Brain pericyte (primary cell): ENCODE measurements at regions not wholly inside any gene's neighbourhood (a gene's known extent, or its start where the extent isn't known, plus 50 kb on each side); places are given as distances from the start of the nearest gene placed in this dataset.
"Not testable (repeated sequence)": the region's sequence is repeated elsewhere in the genome, so short reads cannot be mapped to it uniquely, and the experiment has no call there.

Source experiments
- DNase-seq: peaks from one replicate; pipeline ENCODE4 v3.0.0-alpha.2; 2012; ENCODE audit warnings: low read depth, low spot score

DNA sequence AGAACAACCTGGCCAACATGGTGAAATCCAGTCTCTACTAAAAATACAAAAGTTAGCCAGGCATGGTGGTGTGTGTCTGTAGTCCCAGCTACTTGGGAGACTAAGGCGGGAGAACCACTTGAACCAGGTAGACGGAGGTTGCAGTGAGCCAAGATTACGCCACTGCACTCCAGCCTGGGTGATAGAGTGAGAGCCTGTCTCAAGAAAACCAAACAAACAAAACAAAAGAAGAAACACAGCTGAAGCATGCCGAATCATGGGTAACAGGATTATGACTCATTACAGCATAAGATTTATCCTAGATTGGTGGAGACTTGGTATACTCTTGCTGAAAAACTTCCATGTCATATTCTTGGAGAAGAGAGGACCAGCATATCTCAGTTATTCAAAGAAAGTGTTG lies 236.7 kb upstream of the CCNH start:
- DNase-seq: no peak

DNA sequence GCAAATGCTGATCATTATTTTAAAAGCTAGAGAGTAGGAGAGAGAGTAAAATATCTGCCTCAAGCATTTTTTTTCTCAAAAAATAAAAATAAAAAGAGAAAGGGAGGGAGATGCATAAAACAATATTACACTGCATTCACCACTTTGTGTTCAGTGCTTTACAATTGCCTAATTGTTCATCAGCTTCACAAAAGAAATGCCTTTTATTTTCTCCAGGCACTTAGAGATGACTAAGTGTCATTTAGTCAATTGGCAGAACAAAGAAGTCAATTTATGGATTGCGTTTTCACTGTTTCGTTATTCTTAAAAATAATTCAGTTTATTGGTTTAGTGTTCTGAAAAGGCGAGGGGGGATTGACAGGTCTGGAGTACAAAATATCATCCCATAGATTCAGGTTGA lies 232.5 kb upstream of the CCNH start:
- no peak for DNase-seq

DNA sequence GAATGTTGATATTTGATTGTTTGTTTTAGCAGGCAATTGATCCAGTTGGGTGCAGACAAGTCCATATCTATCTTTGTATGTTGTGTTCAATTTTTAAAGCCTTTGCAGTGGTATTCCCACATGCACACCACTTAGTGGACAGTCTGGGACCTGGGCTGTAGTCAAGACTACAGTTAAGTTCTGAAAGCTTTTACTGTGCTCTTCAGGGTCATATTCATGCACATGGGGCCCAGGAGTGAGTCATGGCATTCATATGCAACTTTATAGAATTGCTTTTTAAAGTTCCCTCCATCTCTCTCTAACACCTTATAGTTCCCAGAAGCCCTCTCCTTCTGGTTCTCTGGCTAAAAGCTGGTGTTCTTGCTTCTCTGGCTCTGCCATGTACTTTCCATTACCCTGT lies 228.2 kb upstream of the CCNH start:
- DNase-seq: no peak

DNA sequence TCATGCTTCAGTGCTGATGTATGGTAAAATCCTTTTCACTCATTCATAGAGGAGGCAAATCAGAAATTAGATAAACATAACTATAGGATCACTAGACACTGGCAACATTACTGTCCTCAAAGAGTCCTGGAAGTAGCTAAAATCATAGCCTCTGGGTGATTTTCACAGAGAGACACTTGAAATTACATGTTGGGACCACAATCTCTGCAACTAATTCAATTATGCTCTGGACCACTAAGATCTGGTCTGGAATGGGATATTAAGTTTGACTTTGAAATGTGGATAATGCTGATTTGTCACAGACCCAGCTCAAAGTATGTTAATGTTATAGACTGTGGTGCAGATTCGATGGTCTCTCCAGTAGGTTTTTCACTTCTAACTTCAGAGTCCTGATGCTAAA lies 214.6 kb upstream of the CCNH start:
- no peak for DNase-seq

DNA sequence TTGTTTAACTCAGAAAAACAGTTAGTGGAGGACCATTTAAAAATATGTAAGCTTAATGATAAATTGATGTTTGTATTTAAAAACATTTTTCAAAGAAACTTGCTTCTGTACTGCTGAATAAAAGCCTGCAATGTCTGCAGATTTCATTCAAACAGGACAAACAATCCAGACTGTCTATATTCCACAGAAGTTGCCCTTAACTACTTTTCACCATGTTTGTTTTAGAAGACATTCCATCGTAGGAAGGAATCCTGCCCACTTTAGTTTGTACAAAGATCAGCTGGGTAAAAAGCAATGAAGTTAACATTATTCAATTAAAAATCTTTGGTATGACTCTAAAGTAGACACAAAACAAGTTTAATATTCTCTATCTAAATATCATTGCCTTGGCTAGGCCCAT lies 195.7 kb upstream of the CCNH start:
- DNase-seq: no peak

DNA sequence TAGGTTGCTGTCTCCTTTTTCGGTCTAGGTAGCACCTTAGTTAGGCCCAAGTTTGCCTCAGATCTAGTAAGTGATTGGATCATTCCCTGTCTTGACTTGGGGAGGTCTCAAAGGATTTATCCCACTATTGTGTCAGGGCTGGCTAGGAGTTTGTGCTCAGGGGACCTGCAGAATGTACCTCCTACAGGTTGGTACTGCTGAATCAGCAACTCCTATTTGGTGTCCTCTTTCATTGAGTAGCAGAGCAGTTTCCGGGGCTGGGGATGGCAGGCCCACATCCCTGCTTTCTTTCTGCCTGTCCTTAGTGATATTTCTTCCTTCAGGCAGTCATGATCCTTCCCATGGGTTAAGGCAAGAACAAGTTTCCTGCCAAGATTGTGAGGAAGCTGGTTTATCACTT lies 192.9 kb upstream of the CCNH start:
- no peak for DNase-seq

DNA sequence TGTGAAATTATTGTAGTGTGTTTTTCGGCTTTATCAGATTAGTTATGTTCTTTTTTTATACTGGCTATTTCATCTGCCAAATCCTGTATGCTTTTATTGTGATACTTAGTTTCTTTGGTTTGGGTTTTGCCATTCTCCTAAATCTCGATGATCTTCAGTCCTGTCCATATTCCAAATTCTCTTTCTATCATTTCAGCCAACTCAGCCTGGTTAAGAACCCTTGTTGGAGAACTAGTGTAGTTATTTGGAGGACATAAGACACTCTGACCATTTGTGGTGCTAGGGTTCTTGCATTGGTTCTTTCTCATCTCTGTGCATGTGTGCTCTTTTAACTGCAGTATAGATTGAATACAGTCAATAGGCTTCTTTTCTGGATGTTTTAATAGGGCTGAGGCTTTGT lies 187.0 kb upstream of the CCNH start:
- no peak for DNase-seq

DNA sequence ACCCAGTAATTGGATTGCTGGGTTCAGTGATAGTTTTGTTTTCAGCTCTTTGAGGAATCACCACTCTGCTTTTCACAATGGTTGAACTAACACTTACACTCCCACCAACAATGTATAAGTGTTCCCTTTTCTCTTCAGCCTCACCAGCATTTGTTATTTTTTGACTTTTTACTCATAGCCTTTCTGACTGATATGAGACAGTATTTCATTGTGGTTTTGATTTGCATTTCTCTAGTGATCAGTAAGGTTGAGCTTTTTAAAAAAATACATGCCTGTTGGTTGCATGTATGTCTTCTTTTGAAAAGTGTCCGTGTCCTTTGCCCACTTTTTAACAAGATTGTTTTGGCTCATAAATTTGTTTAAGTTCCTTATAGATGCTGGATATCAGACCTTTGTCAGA lies 185.7 kb upstream of the CCNH start:
- no peak for DNase-seq

DNA sequence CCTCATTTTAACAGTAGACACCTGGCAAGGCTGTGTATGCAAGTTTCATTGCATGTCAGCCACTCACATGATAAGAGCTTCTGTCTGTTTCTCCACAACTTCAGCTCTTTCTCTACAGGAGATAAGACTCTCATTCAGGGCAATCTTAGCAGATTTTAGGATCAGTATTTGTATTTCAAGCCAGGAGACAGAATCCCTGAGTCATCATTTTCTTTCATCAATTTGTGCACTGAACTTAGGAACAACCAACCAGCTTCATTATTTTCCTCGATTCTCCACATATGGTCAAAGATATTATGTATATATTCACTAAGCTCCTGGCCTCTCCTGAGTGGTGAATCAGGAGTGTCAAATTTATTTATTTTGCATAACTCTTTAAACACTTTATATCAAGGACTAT lies 181.8 kb upstream of the CCNH start:
- DNase-seq: no peak

DNA sequence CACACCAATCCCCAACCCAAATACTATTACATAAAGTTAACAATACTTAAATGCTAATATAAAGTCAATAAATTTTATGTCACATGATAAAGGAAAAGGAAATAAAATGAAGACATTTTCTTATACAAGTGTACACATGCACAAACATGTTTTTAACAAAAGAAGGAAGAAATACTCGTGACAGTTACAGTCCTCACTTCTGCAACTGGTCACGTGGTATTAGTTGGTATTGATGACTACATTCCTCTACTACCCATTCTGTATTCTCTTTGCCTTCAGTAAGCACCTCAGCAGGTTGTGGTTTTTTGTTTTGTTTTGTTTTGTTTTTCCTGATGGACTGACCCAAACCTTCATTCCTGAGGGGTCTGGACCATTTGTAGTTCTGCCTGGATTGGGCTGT lies 176.9 kb upstream of the CCNH start:
- DNase-seq: no peak

DNA sequence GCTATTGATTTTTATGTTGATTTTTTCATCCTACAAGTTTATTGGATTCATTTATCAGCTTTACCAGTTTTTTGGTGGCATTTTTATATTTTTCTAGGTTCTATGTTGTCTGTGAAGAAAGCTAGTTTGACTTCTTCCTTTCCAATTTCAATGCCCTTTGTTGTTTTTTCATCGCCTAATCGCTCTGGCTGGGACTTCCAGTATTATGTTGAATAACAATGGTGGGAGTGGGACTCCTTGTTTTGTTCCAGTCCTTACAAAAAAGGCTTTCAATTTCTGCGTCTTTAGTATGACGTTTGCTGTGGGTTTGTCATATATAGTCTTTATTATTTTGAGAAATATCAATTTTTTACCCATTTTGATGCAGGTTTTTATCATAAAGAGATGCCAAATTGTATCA lies 175.6 kb upstream of the CCNH start:
- no peak for DNase-seq

DNA sequence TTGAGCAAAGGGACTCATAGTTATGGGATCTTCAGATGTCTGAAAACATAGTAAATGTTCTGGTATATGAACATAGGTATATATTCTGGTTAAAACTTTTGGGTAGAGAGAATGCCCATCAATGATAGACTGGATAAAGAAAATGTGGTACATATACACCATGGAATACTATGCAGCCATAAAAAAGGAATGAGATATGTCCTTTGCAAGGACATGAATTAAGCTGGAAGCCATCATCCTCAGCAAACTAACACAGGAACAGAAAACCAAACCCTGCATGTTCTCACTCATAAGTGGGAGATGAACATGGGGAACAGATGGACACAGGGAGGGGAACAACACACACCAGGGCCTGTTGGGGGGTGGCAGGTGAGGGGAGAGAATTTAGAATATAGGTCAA lies 171.0 kb upstream of the CCNH start:
- DNase-seq: not testable (repeated sequence)

DNA sequence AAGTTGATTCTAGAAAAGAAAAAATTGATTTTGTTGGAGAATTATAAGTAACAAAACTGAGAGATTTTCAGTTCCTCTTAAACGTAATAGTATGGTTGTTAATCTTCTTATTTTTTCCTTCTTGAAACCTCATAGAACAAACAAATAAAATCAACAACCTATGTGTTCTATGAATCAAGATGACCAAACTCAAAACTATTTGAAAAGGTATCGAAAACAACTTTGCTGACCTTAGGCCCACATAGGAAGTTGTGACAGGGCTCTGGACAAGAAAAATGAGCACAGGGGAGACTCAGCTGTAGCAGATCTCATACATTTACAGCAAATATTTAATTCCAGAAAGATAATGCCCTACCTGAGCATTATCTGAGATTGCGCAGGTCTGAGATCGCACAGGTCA lies 169.4 kb upstream of the CCNH start:
- DNase-seq: no peak

DNA sequence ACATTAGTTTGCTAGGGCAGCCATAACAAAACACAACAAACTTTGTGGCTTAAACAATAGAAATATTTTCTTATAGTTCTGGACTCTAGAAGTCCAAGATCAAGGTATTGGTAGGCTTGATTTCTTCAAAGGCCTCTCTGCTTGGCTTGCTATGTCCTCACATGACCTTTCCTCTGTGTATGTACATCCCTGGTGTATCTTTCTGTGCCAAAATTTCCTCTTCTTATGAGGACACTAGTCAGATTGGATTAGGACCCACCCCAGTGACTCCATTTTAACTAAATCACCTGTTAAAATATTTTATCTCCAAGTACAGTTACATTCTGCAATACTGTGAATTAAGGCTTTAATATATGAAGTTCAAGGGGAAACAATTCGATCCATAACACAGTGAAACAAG lies 168.9 kb upstream of the CCNH start:
- no peak for DNase-seq

DNA sequence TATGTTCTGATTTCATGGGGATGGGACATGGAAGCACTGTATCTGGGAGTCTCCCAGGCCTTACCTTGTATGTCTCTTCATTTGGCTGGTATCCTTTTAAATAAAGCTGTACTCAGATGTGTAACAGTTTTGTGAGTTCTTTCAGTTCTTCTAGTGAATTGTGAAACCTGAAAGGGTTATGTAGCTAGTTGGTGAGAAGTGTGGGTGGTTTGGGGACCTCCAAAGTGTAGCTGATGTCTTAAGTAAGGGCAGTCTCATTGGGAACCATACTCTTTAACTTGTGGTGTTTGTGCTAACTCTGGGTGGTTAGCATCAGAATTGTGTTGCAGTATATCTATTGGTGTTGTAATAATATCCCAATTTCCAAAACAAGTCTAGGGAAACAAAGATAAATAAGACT lies 166.9 kb upstream of the CCNH start:
- DNase-seq: no peak

DNA sequence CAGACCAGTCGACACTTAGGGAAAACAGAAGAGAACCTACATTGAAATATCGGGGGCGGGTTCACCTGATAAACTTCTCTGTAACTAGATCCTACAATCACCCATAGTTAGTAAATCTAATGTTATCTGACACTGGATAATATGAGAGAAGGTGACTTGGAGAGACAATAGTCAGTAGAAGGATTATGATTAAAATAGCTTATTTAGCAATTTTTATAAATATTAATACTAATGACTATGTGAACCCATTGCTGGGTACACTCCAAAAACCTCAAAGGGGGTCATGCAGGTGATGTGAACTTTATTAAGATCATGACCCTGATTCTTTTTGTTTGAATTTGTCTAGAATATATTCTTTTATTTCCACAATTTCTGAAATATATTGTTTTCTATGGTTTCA lies 164.1 kb upstream of the CCNH start:
- no peak for DNase-seq

DNA sequence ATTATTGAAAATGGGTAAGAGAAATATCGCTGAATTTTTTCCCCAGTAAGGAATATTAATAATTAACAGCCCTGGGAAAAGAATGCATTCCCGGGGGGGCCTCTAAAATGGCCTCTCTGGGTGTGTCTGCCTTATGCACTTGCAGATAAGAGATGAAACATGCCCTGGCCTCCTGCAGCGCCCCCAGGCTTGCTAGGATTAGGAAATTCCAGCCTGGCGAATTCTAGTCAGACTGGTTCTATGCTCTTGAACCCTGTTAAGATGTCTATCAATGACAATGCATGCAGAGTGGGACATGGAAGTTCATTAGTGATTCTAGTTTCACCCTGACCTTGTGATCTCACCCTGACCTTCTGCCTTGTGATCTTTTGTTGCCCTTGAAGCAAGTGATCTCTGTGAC lies 163.6 kb upstream of the CCNH start:
- not testable (repeated sequence) for DNase-seq

DNA sequence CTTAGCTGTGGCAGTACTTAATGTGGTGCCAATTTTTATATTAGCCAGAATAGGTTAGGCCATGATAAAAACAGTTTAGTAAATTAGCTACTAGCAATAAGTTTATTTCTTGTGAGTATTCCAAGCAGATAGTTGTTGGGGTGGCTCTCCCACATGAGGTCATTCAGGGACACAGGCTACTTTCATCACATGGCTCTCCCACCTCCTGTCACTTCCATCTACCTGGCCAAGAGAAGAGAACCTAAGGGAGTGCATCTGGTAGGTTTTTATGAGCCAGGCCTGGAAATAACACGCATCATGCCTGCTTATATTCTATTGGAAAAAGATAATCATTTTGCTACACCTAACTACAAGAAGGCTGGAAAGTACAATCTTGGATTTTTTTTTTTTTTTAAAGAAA lies 161.4 kb upstream of the CCNH start:
- no peak for DNase-seq

DNA sequence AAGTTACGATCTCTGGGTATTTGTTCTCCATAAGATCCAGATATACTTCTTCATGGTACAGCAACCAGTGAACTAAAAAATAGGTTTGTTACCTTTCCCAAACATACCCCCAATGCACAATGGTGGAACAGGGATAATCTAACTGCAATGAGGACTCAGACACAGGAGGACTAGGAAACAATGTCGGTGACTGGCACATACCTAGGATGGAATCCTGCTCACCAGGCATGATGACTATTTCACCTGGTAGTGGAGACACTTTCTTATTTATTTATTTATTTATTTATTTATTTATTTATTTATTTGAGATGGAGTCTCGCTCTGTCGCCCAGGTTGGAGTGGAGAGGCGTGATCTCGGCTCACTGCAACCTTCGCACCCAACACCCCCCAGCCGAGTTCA lies 159.9 kb upstream of the CCNH start:
- no peak for DNase-seq

DNA sequence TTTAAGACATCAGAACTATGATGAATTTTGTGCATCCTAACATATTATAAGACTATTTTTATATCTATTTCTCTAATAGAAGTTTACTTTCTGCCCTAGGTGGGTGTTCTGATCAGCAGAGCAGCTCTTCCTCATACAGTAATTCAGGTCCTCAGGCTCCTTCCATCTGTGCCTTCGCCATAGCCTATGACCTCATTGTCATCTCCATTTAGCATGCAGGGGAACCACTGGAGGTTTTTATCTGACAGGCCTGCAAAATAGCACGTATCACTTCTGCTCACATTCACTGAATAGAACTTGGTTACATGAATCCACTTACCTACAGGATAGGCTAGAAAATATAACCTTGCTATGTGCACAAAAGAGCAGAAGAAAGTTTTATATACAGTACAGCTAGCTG lies 159.4 kb upstream of the CCNH start:
- DNase-seq: no peak

DNA sequence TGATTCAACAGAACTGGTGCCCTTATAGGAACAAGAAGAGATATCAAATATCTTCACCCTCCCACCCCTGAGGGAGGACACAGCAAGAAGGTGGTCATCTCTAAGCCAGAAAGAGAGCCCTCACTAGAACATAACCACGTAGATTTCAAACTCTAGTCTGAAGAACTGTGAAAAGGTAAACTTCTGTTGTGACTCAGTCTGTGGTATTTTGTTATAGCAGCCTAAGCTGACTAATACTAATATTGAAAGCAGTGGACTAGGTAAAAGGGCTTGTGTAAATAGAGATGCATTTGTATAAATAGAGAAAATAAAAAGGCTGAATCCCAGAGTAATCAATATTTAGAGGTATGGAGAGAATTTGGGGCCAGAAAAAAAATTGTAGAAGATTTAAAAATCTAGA lies 157.6 kb upstream of the CCNH start:
- DNase-seq: no peak

DNA sequence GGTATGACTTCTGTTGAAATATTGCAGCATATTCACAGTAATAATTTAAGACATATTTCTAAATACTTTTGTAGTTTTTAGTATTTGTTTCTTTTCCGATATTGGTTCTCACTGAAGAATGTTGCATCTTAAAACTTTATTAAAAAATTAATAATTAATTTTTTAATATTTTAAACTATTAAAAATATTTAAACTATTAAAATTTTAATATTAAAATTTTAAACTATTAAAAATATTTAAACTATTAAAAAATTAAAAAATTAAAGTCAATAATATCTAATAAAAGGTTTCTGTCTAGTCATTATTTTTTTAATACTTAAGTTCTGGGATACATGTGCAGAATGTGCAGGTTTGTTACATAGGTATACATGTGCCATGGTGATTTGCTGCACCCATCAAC lies 149.3 kb upstream of the CCNH start:
- DNase-seq: no peak

DNA sequence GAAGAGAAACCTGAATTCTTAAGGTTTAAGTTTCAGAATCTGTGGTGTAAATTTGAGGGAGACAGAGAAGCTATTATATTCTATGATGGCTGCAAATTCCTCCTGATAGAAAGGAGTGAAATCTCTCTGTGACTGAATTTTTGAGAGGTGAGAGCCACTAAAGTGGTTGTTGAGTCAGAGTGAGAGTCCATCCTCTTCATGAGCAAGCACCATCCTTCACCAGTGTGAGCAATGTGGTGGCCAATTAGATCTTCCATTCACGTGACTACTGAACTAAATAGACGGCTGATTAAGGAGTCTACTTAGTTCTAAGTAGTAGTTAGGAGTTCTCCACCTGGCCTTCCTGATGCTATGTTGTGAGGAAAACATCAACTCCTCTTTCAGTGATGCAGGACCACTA lies 147.8 kb upstream of the CCNH start:
- DNase-seq: no peak

DNA sequence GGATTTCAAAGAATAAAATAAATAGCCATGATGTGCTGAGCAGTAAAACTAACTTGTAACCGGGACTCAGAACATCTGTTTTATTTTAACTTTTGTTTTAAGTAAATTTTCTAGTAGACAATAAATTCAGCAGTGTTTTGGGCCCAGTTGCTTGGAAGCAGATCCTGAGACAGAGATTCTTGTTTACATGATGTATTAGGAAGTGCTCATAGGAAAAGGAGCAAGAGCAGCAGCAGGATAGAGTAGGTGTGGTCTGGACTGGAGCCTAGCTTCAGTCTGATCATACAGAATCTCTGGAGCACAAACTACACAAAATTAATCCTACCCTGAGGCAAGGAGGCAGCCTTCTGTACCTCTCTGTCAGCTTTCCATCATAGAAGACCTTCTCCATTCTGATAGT lies 139.2 kb upstream of the CCNH start:
- DNase-seq: no peak

DNA sequence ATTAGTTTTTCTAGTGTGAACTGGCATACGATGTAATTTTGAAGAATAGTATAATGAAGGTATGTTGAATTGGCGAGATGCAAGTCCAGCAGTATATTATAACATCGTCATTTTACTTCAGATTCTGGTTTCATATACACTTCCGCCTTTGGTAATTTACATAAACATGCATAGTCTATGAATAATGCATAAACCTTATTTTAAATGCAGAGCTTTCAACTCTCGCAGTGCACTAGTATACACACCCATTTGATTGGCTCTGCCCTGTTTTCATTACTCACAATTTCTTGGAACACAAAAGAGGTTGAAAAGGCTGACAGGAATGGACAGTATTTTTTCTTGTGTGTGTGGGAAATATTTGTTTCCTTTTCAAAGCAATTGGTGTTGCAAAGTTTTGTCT lies 128.9 kb upstream of the CCNH start:
- DNase-seq: no peak
